ENCODE measurements at regions not wholly inside any gene's neighbourhood (a gene's known extent, or its start where the extent isn't known, plus 50 kb on each side); places are given as distances from the start of the nearest gene placed in this dataset.

DNA sequence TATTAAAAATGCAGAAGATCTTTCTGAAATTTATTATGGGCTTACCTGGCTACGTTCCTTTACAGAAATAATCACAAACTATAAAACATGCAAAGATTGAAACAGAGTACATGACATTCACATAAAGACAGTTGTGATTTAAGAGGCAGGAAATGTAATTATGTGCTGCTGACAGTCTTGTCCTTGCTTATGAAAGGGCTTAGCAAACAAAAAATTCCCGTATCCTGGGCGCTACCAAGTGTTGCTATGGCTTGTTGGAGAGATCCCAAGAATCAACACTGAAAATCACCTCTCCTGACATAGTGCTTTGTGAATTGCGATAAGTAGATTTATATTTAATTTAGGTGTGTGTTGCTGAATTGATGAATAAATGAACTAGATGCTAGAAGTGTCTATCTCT, 352.5 kb upstream of the C9orf72 start:
- no peaks in the 10 kb centered on the region for H3K27me3 ChIP-seq (replicated peaks; ENCODE audit: insufficient read depth)
- intact Hi-C loops (cut with DNase I), result no loop called here
- H3K36me3 ChIP-seq, result no peaks in the 10 kb centered on the region
- no peak for TF ChIP-seq POLR2AphosphoS5 (IDR thresholded peaks at IDR 0.05)
- no peaks in the 10 kb centered on the region for H3K9me3 ChIP-seq
- no peak for DNase-seq (ENCODE audit: low spot score)
- WGBS, result 47% methylated on average over 4 of the region's 4 CpGs
- no peak overlapping the region for H3K27ac ChIP-seq
- H3K4me1 ChIP-seq (replicated peaks), result no peaks in the 10 kb centered on the region
- no peak overlapping the region for H3K4me3 ChIP-seq

DNA sequence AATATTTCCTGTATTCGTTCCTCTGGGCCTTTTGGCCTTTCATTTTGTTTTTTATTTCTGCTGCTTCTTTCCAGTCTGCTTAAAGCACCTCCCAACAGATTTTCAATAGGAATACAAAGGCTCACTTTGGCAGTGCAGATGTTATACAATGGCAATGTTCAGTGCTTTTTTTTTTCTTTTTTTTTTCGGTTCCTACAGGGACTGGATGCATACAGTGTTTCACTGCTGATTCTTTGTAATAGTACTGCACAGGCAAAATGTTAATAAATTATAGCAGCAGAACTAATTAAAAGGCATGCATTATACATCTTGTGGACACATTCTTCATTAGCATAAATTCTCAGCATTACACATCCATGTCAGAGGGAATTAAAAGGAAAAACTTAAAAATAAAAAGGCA, 356.6 kb upstream of the C9orf72 start:
- no peaks in the 10 kb centered on the region for H3K36me3 ChIP-seq
- no peak overlapping the region for H3K4me3 ChIP-seq
- no peaks in the 10 kb centered on the region for H3K9me3 ChIP-seq
- DNase-seq (ENCODE audit: low spot score), result no peak
- H3K27me3 ChIP-seq (replicated peaks; ENCODE audit: insufficient read depth), result no peaks in the 10 kb centered on the region
- H3K27ac ChIP-seq, result no peak overlapping the region
- WGBS, result 24% methylated on average over 2 of the region's 2 CpGs
- intact Hi-C loops (cut with DNase I), result no loop called here
- no peaks in the 10 kb centered on the region for H3K4me1 ChIP-seq (replicated peaks)
- TF ChIP-seq POLR2A (IDR thresholded peaks at IDR 0.05), result no peak
- no peak for TF ChIP-seq POLR2AphosphoS5 (IDR thresholded peaks at IDR 0.05)
- TF ChIP-seq, protein P1, sequence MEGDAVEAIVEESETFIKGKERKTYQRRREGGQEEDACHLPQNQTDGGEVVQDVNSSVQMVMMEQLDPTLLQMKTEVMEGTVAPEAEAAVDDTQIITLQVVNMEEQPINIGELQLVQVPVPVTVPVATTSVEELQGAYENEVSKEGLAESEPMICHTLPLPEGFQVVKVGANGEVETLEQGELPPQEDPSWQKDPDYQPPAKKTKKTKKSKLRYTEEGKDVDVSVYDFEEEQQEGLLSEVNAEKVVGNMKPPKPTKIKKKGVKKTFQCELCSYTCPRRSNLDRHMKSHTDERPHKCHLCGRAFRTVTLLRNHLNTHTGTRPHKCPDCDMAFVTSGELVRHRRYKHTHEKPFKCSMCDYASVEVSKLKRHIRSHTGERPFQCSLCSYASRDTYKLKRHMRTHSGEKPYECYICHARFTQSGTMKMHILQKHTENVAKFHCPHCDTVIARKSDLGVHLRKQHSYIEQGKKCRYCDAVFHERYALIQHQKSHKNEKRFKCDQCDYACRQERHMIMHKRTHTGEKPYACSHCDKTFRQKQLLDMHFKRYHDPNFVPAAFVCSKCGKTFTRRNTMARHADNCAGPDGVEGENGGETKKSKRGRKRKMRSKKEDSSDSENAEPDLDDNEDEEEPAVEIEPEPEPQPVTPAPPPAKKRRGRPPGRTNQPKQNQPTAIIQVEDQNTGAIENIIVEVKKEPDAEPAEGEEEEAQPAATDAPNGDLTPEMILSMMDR (IDR thresholded peaks at IDR 0.05), result no peak

DNA sequence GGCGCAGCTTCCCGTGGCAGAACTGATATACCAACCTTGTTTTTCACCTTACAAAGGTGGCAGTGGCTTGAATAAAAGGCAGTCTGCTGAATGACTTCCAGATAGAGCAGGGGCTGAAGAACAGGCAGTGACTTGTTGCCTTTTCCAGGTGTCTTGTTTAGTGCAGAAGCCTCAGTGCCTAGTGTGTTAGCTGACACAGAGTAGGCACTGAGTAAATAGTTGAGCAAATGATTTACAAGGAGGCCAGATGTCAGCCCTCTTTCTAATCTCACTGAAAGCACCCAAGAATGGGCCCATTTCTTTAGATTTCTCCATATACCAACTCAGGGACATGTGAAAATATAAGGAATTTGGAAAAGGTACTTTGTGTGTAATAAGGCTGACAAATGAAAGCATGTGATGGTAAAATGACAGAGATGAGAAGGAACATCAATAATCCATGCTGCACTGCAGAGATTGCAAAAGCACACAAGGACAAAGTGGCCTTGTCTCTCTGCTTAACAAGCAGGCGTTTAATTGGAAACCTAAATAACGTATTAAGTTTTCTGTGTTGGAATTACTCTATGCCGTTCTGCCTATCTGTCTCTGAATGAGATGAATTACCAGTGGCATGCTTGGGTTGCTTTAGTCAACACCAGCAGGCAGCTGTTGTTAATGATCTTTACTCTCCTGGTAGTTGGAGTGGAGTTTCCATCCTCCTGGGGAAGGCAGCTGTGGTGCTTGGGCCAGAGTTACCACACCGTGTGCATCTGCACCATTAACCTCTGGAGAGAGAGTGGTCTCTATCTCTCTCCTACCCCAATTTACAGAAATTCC, 360.1 kb upstream of the C9orf72 start:
- TF ChIP-seq, protein P1 (IDR thresholded peaks at IDR 0.05), result no peak
- no peak for TF ChIP-seq POLR2AphosphoS5 (IDR thresholded peaks at IDR 0.05)
- TF ChIP-seq POLR2A (IDR thresholded peaks at IDR 0.05), result no peak
- Histone ChIP-seq H3K4me3 (no peak overlapping the region), H3K27ac (no peak overlapping the region), H3K9me3 (no peaks in the 10 kb centered on the region), H3K36me3 (no peaks in the 10 kb centered on the region), H3K4me1 (replicated peaks) (no peaks in the 10 kb centered on the region), H3K27me3 (replicated peaks; ENCODE audit: insufficient read depth) (no peaks in the 10 kb centered on the region)
- no peak for DNase-seq (ENCODE audit: low spot score)
- 34% methylated on average over 6 of the region's 6 CpGs for WGBS
- intact Hi-C loops (cut with DNase I), result no loop called here

DNA sequence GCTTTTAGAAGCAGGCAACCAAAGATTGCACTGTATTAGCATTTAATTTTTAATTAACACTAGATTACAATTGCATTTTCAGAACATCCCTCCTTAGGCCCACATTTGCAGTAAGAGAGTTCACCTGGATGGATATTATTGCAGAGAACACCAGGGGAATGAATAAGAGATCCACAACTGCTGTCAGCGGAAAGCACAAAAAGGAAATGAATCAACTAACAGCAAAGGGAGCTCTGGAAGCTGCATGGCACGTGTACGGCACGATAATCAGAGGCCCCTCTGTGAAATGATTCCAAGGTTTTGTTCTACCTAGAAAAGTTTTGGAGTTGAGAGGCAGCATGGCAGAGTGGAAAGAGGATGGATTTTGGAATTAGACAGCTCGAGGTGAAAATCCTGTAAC, 361.2 kb upstream of the C9orf72 start:
- H3K9me3 ChIP-seq, result no peaks in the 10 kb centered on the region
- no peak for TF ChIP-seq POLR2AphosphoS5 (IDR thresholded peaks at IDR 0.05)
- TF ChIP-seq, protein P1 (IDR thresholded peaks at IDR 0.05), result no peak
- TF ChIP-seq POLR2A (IDR thresholded peaks at IDR 0.05), result no peak
- intact Hi-C loops (cut with DNase I), result no loop called here
- 74% methylated on average over 5 of the region's 5 CpGs for WGBS
- no peak overlapping the region for H3K27ac ChIP-seq
- no peaks in the 10 kb centered on the region for H3K4me1 ChIP-seq (replicated peaks)
- H3K27me3 ChIP-seq (replicated peaks; ENCODE audit: insufficient read depth), result no peaks in the 10 kb centered on the region
- H3K4me3 ChIP-seq, result no peak overlapping the region
- DNase-seq (ENCODE audit: low spot score), result no peak
- no peaks in the 10 kb centered on the region for H3K36me3 ChIP-seq

DNA sequence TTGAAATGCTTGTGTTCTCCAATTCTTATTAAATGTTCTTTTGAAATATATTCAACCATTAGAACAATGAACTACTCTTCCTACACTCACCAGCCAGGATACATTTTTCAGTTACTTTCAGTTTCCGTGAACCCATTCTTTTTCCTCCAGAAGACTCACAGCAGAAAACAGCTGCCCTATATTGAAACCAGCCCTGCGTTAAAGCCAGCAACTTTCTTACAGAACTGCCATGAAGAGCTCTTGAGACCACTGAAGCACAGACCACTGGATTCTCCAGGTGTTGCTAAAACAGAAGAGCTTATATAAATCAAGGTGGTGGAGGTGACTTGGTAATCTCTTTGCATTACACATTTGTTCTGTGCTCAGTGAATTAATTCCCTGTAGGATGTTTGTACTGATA, 365.9 kb upstream of the C9orf72 start:
- no peak for TF ChIP-seq POLR2AphosphoS5 (IDR thresholded peaks at IDR 0.05)
- TF ChIP-seq POLR2A (IDR thresholded peaks at IDR 0.05), result no peak
- TF ChIP-seq, protein P1 (IDR thresholded peaks at IDR 0.05), result no peak
- no peaks in the 10 kb centered on the region for H3K36me3 ChIP-seq
- H3K4me3 ChIP-seq, result no peak overlapping the region
- H3K4me1 ChIP-seq (replicated peaks), result no peaks in the 10 kb centered on the region
- WGBS, result 81% methylated on average over 2 of the region's 2 CpGs
- H3K9me3 ChIP-seq, result no peaks in the 10 kb centered on the region
- DNase-seq (ENCODE audit: low spot score), result no peak
- H3K27me3 ChIP-seq (replicated peaks; ENCODE audit: insufficient read depth), result no peaks in the 10 kb centered on the region
- intact Hi-C loops (cut with DNase I), result no loop called here
- no peak overlapping the region for H3K27ac ChIP-seq

Measured in prostate gland (tissue), 2 donors.